K562 (cell line): ENCODE measurements at regions not wholly inside any gene's neighbourhood (a gene's known extent, or its start where the extent isn't known, plus 50 kb on each side); places are given as distances from the start of the nearest gene placed in this dataset.

Source experiments
- CHD1 ChIP-seq: fragments of 200-600 bp; sonication (generic); IDR thresholded peaks from one replicate; pipeline ENCODE4 v1.6.1; 2012; ENCODE audit warnings: mild to moderate bottlenecking, moderate library complexity, low read length, inconsistent platforms
- DDX20 ChIP-seq: fragments of 450-650 bp; IDR thresholded peaks from 2 replicates; pipeline ENCODE4 v1.6.1; 2016; ENCODE audit warnings: missing genetic modification characterization, low read depth, mild to moderate bottlenecking, missing compliant biosample characterization, moderate library complexity
- DIDO1 ChIP-seq: fragments of 450-650 bp; IDR thresholded peaks from 2 replicates; pipeline ENCODE4 v1.6.1; 2016; ENCODE audit warnings: low read depth, missing biosample characterization, missing genetic modification characterization
- ELF4 ChIP-seq: fragments of 450-650 bp; formaldehyde crosslinking; IDR thresholded peaks from 2 replicates; pipeline ENCODE4 v1.4.0; 2022; ENCODE audit warnings: missing genetic modification characterization
- ESRRA ChIP-seq: fragments of 450-650 bp; IDR thresholded peaks from 2 replicates; pipeline ENCODE4 v1.6.1; 2014; ENCODE audit warnings: low read depth, mild to moderate bottlenecking, moderate library complexity, borderline replicate concordance
- HCFC1 ChIP-seq: IDR thresholded peaks from 2 replicates; pipeline ENCODE4 v1.6.1; 2012; ENCODE audit warnings: low read depth, low read length, improper control_type of control experiment
- LEF1 ChIP-seq: fragments of 450-650 bp; IDR thresholded peaks from 2 replicates; pipeline ENCODE4 v1.6.1; 2016; ENCODE audit warnings: mild to moderate bottlenecking
- NFXL1 ChIP-seq: fragments of 450-650 bp; formaldehyde crosslinking; IDR thresholded peaks from 2 replicates; pipeline ENCODE4 v1.4.0; 2021; ENCODE audit warnings: mild to moderate bottlenecking
- RFX5 ChIP-seq: IDR thresholded peaks from 2 replicates; pipeline ENCODE4 v1.6.1; 2011; ENCODE audit warnings: low read depth, mild to moderate bottlenecking, improper control_type of control experiment, low read length
- SAP30 ChIP-seq: fragments of 200-600 bp; sonication (generic); IDR thresholded peaks from 2 replicates; pipeline ENCODE4 v1.6.1; 2012; ENCODE audit warnings: borderline replicate concordance, low read depth, mild to moderate bottlenecking, moderate library complexity, low read length, control low read depth, inconsistent platforms; ENCODE audit not compliant: insufficient read depth, poor library complexity, severe bottlenecking
- SMARCE1 ChIP-seq: fragments of 450-650 bp; IDR thresholded peaks from 2 replicates; pipeline ENCODE4 v1.7.1; 2016; ENCODE audit warnings: mild to moderate bottlenecking
- TARDBP ChIP-seq: fragments of 450-650 bp; IDR thresholded peaks from 2 replicates; pipeline ENCODE4 v1.6.1; 2016
- ZFP1 ChIP-seq: fragments of 450-650 bp; formaldehyde crosslinking; IDR thresholded peaks from 2 replicates; pipeline ENCODE4 v1.4.0; 2020; ENCODE audit warnings: mild to moderate bottlenecking, mixed read lengths
- ZKSCAN1 ChIP-seq: fragments of 150-350 bp; IDR thresholded peaks from 2 replicates; pipeline ENCODE4 v1.6.1; 2016; ENCODE audit warnings: low read depth, low read length
- ZNF561 ChIP-seq: fragments of 450-650 bp; formaldehyde crosslinking; conservative IDR thresholded peaks from 2 replicates; pipeline ENCODE4 v1.4.0; 2020; ENCODE audit warnings: mild to moderate bottlenecking, moderate library complexity
- ZNF699 ChIP-seq: fragments of 250-450 bp; sonication (Bioruptor Pico); IDR thresholded peaks from 2 replicates; pipeline ENCODE4 v1.8.0; 2021; ENCODE audit warnings: mild to moderate bottlenecking, moderate library complexity; ENCODE audit not compliant: insufficient replicate concordance
- ZNF77 ChIP-seq: fragments of 250-450 bp; sonication (Bioruptor Pico); IDR thresholded peaks from 2 replicates; pipeline ENCODE4 v1.5.0; 2020
- TF ChIP-seq, protein P1 (sequence below): sonication (generic); formaldehyde crosslinking; IDR thresholded peaks from 2 replicates; pipeline ENCODE4 v1.8.0; 2023; ENCODE audit warnings: mild to moderate bottlenecking, missing genetic modification reagents
- TF ChIP-seq, protein P2 (sequence below): fragments of 250-450 bp; sonication (Bioruptor Pico); IDR thresholded peaks from 2 replicates; pipeline ENCODE4 v1.5.1; 2021; ENCODE audit warnings: mild to moderate bottlenecking
- TF ChIP-seq, protein P3 (sequence below): sonication (generic); formaldehyde crosslinking; IDR thresholded peaks from 2 replicates; pipeline ENCODE4 v1.8.1; 2023; ENCODE audit warnings: mild to moderate bottlenecking, missing genetic modification reagents
- TF ChIP-seq, protein P4 (sequence below): fragments of 450-650 bp; IDR thresholded peaks from 2 replicates; pipeline ENCODE4 v1.6.1; 2017; ENCODE audit warnings: mild to moderate bottlenecking, moderate library complexity
- TF ChIP-seq, protein P5 (sequence below): sonication (generic); formaldehyde crosslinking; IDR thresholded peaks from 2 replicates; pipeline ENCODE4 v1.8.0; 2022; ENCODE audit warnings: mild to moderate bottlenecking, missing genetic modification reagents

DNA sequence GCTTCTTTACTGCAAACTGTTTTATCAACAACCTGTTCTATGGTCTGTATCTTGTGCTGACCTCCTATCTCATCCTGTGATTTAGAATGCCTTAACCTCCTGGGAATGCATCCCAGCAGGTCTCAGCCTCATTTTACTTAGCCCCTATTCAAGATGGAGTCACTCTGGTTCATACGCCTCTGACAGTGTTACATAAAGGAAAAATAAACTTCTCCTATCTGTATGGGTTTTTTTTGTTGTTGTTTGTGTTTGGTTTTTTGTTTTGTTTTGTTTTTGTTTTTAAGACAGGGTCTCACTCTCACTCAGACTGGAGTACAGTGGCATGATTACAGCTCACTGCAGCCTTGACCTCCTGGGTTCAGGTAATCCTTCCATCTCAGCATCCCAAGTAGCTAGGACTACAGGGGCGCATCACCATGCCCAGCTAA is 62.1 kb downstream of the RESF1 start (continued):
- TF ChIP-seq, protein P1, sequence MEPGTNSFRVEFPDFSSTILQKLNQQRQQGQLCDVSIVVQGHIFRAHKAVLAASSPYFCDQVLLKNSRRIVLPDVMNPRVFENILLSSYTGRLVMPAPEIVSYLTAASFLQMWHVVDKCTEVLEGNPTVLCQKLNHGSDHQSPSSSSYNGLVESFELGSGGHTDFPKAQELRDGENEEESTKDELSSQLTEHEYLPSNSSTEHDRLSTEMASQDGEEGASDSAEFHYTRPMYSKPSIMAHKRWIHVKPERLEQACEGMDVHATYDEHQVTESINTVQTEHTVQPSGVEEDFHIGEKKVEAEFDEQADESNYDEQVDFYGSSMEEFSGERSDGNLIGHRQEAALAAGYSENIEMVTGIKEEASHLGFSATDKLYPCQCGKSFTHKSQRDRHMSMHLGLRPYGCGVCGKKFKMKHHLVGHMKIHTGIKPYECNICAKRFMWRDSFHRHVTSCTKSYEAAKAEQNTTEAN: no peak
- TF ChIP-seq, protein P2, sequence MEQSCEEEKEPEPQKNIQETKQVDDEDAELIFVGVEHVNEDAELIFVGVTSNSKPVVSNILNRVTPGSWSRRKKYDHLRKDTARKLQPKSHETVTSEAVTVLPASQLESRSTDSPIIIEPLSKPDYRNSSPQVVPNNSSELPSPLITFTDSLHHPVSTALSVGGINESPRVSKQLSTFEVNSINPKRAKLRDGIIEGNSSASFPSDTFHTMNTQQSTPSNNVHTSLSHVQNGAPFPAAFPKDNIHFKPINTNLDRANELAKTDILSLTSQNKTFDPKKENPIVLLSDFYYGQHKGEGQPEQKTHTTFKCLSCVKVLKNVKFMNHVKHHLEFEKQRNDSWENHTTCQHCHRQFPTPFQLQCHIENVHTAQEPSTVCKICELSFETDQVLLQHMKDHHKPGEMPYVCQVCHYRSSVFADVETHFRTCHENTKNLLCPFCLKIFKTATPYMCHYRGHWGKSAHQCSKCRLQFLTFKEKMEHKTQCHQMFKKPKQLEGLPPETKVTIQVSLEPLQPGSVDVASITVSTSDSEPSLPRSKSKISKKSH (CRISPR knock-in tag): peak; percentile 79; the same call in 1 of the 2 replicates
- TF ChIP-seq, protein P3, sequence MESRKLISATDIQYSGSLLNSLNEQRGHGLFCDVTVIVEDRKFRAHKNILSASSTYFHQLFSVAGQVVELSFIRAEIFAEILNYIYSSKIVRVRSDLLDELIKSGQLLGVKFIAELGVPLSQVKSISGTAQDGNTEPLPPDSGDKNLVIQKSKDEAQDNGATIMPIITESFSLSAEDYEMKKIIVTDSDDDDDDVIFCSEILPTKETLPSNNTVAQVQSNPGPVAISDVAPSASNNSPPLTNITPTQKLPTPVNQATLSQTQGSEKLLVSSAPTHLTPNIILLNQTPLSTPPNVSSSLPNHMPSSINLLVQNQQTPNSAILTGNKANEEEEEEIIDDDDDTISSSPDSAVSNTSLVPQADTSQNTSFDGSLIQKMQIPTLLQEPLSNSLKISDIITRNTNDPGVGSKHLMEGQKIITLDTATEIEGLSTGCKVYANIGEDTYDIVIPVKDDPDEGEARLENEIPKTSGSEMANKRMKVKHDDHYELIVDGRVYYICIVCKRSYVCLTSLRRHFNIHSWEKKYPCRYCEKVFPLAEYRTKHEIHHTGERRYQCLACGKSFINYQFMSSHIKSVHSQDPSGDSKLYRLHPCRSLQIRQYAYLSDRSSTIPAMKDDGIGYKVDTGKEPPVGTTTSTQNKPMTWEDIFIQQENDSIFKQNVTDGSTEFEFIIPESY (CRISPR knock-in tag): no peak
- TF ChIP-seq NFXL1 (peak; percentile 94), RFX5 (no peak), SAP30 (no peak), ELF4 (CRISPR knock-in tag) (peak; percentile 95), LEF1 (no peak), ZFP1 (peak; percentile 83), CHD1 (no peak), DDX20 (tag) (peak; percentile 99), ZNF561 (CRISPR knock-in tag) (peak; percentile 95), DIDO1 (peak; percentile 97), ESRRA (no peak), TARDBP (no peak), ZNF77 (CRISPR knock-in tag) (no peak), HCFC1 (no peak), ZKSCAN1 (no peak), SMARCE1 (no peak), ZNF699 (CRISPR knock-in tag) (peak; percentile 89)
- TF ChIP-seq, protein P4, sequence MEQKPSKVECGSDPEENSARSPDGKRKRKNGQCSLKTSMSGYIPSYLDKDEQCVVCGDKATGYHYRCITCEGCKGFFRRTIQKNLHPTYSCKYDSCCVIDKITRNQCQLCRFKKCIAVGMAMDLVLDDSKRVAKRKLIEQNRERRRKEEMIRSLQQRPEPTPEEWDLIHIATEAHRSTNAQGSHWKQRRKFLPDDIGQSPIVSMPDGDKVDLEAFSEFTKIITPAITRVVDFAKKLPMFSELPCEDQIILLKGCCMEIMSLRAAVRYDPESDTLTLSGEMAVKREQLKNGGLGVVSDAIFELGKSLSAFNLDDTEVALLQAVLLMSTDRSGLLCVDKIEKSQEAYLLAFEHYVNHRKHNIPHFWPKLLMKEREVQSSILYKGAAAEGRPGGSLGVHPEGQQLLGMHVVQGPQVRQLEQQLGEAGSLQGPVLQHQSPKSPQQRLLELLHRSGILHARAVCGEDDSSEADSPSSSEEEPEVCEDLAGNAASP: no peak
- TF ChIP-seq, protein P5, sequence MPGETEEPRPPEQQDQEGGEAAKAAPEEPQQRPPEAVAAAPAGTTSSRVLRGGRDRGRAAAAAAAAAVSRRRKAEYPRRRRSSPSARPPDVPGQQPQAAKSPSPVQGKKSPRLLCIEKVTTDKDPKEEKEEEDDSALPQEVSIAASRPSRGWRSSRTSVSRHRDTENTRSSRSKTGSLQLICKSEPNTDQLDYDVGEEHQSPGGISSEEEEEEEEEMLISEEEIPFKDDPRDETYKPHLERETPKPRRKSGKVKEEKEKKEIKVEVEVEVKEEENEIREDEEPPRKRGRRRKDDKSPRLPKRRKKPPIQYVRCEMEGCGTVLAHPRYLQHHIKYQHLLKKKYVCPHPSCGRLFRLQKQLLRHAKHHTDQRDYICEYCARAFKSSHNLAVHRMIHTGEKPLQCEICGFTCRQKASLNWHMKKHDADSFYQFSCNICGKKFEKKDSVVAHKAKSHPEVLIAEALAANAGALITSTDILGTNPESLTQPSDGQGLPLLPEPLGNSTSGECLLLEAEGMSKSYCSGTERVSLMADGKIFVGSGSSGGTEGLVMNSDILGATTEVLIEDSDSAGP: no peak
